ENCODE measurements at regions not wholly inside any gene's neighbourhood (a gene's known extent, or its start where the extent isn't known, plus 50 kb on each side); places are given as distances from the start of the nearest gene placed in this dataset.

DNA sequence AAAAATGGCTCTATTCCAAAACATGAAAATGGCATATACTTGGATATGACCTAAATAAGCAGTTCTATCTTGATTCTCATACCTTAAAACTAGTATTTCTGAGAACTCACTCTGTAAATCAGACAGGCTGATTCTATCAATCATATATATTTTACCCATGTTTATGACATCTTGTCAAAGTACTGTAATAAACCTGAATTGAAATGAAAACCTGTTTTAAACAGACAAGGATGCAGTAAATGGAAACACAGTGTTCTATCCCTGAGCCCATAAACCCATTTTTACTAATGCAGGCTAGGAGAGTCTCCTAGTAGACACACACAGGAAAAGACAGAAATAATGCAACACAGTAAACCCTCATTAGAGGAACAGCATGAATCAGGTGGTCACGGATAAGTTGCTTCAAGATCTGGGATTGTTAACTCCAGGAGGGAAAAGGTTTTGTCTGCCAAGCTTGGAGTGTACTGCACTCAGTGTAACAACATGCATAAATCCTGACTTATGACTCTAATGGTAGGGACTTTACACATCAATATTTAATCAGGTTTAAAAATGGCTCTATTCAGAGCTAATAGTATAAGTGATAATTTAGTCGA, 93.6 kb upstream of the CPNE8 start:
- TF ChIP-seq, protein P1, sequence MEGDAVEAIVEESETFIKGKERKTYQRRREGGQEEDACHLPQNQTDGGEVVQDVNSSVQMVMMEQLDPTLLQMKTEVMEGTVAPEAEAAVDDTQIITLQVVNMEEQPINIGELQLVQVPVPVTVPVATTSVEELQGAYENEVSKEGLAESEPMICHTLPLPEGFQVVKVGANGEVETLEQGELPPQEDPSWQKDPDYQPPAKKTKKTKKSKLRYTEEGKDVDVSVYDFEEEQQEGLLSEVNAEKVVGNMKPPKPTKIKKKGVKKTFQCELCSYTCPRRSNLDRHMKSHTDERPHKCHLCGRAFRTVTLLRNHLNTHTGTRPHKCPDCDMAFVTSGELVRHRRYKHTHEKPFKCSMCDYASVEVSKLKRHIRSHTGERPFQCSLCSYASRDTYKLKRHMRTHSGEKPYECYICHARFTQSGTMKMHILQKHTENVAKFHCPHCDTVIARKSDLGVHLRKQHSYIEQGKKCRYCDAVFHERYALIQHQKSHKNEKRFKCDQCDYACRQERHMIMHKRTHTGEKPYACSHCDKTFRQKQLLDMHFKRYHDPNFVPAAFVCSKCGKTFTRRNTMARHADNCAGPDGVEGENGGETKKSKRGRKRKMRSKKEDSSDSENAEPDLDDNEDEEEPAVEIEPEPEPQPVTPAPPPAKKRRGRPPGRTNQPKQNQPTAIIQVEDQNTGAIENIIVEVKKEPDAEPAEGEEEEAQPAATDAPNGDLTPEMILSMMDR (IDR thresholded peaks at IDR 0.05; ENCODE audit: insufficient read depth, low read length, poor library complexity, severe bottlenecking): no peak
- TF ChIP-seq EZH2phosphoT487 (conservative IDR thresholded peaks at IDR 0.05; ENCODE audit: low read length): no peak

Measured in SU-DHL-6 (cell line).